ENCODE measurements at regions not wholly inside any gene's neighbourhood (a gene's known extent, or its start where the extent isn't known, plus 50 kb on each side); places are given as distances from the start of the nearest gene placed in this dataset.
"Not testable (repeated sequence)": the region's sequence is repeated elsewhere in the genome, so short reads cannot be mapped to it uniquely, and the experiment has no call there.

- H3K36me3 Mint-ChIP-seq (ENCODE audit: low read depth) = peaks cover 21% of the 10 kb centered on the region
Observed at GRCh38 chr9:92228628-92229027, 64.9 kb downstream of the IARS1 start.

DNA sequence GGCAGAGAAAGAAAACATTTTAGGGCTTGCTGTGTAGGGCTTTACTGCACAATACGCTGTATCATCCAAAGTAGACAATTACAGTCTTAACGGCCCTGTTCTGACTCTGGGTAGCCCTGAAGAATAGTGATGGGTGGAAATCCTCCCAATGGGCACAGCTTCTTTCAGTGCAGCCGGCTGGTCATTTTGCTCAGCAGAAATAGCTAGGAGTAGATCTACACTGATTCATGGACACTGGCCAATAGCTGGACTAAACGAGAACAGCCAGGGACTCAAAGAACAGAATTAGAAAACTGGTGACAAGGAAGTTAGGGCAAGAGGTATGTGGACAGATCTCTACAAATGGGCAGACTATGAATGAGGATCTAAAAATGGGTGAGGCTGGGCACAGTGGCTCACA, 69.3 kb downstream of the IARS1 start:
- peaks cover 38% of the 10 kb centered on the region for H3K36me3 Mint-ChIP-seq (ENCODE audit: low read depth)
- TF ChIP-seq CTCF (IDR thresholded peaks at IDR 0.05) = no peak
- no peaks in the 10 kb centered on the region for H3K9me3 Mint-ChIP-seq (ENCODE audit: low read depth)
- no peak overlapping the region for H3K4me3 Mint-ChIP-seq (ENCODE audit: unreplicated experiment)
- DNase-seq (ENCODE audit: low spot score) = no peak
- H3K27ac Mint-ChIP-seq (ENCODE audit: unreplicated experiment) = peak overlapping the region; percentile 42
- no peaks in the 10 kb centered on the region for H3K27me3 Mint-ChIP-seq (ENCODE audit: low read depth)
- H3K4me1 Mint-ChIP-seq (ENCODE audit: low read depth) = no peaks in the 10 kb centered on the region

More at GRCh38 chr9:92228628-92229027, 64.9 kb downstream of the IARS1 start:
- no peaks in the 10 kb centered on the region for H3K27me3 Mint-ChIP-seq (ENCODE audit: low read depth)
- TF ChIP-seq CTCF (IDR thresholded peaks at IDR 0.05) = no peak
- no peaks in the 10 kb centered on the region for H3K4me1 Mint-ChIP-seq (ENCODE audit: low read depth)
- DNase-seq (ENCODE audit: low spot score) = no peak
- no peak overlapping the region for H3K27ac Mint-ChIP-seq (ENCODE audit: unreplicated experiment)
- H3K4me3 Mint-ChIP-seq (ENCODE audit: unreplicated experiment) = no peak overlapping the region
- no peaks in the 10 kb centered on the region for H3K9me3 Mint-ChIP-seq (ENCODE audit: low read depth)

DNA sequence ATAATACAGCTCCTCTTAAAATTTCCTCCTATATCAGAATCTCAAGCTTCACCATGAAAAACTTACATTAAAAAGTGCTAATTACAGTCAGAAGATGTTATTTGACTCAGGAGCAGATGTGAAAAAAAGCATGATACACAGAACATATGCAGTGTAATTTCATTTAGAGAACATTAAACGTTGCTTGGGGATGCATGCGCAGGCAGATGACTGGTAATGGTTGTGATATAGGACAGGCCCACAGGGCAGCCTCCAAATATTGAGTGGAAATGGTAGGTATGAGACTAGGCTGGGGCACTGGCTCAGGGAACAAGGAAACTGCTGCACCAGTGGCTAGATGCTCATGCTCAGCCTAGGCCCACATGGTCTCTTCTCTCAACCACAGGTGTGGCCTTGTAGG, 69.7 kb downstream of the IARS1 start:
- H3K27ac Mint-ChIP-seq (ENCODE audit: unreplicated experiment) = peak overlapping the region; percentile 30
- H3K4me1 Mint-ChIP-seq (ENCODE audit: low read depth) = no peaks in the 10 kb centered on the region
- no peak for DNase-seq (ENCODE audit: low spot score)
- H3K4me3 Mint-ChIP-seq (ENCODE audit: unreplicated experiment) = no peak overlapping the region
- H3K36me3 Mint-ChIP-seq (ENCODE audit: low read depth) = peaks cover 38% of the 10 kb centered on the region
- H3K9me3 Mint-ChIP-seq (ENCODE audit: low read depth) = no peaks in the 10 kb centered on the region
- TF ChIP-seq CTCF (IDR thresholded peaks at IDR 0.05) = no peak
- H3K27me3 Mint-ChIP-seq (ENCODE audit: low read depth) = no peaks in the 10 kb centered on the region

GRCh38 chr9:92208693-92209524, 84.6 kb downstream of the IARS1 start:
- Mint-ChIP-seq H3K9me3 (ENCODE audit: low read depth) (no peaks in the 10 kb centered on the region), H3K27ac (ENCODE audit: unreplicated experiment) (no peak overlapping the region), H3K4me3 (ENCODE audit: unreplicated experiment) (no peak overlapping the region), H3K4me1 (ENCODE audit: low read depth) (peaks cover 17% of the 10 kb centered on the region), H3K27me3 (ENCODE audit: low read depth) (no peaks in the 10 kb centered on the region), H3K36me3 (ENCODE audit: low read depth) (peaks cover 61% of the 10 kb centered on the region)
- DNase-seq (ENCODE audit: low spot score) = no peak
- TF ChIP-seq CTCF (IDR thresholded peaks at IDR 0.05) = no peak

DNA sequence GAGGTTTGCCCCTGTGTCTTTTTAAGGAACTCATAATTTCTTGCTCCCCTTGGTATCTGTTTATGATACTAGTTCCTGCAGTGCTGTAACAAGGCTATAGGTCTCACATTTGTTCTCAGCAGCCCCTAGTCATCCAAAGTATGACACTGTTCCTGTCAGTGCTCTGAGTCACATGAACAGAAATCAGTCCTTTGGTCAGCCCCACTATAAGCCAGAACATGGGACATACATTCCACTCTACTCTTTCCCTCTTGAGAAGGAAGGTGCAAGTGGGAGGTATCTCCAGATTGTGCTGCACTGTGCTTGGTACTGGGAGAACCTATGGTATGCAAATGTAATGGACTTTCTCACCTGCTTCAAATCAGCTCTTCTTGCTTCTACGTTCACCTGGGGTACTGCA, 87.0 kb downstream of the IARS1 start:
- DNase-seq (ENCODE audit: low spot score) = no peak
- Mint-ChIP-seq H3K4me1 (ENCODE audit: low read depth) (no peaks in the 10 kb centered on the region), H3K27me3 (ENCODE audit: low read depth) (no peaks in the 10 kb centered on the region), H3K9me3 (ENCODE audit: low read depth) (no peaks in the 10 kb centered on the region), H3K36me3 (ENCODE audit: low read depth) (peaks cover 39% of the 10 kb centered on the region), H3K4me3 (ENCODE audit: unreplicated experiment) (no peak overlapping the region), H3K27ac (ENCODE audit: unreplicated experiment) (no peak overlapping the region)
- TF ChIP-seq CTCF (IDR thresholded peaks at IDR 0.05) = no peak

GRCh38 chr9:92203887-92204286, 88.7 kb upstream of the SPTLC1 start:
- H3K9me3 Mint-ChIP-seq (ENCODE audit: low read depth); H3K4me1 Mint-ChIP-seq (ENCODE audit: low read depth); H3K4me3 Mint-ChIP-seq (ENCODE audit: unreplicated experiment); H3K27me3 Mint-ChIP-seq (ENCODE audit: low read depth); H3K27ac Mint-ChIP-seq (ENCODE audit: unreplicated experiment); DNase-seq (ENCODE audit: low spot score): not testable (repeated sequence)
- peaks cover 13% of the 10 kb centered on the region for H3K36me3 Mint-ChIP-seq (ENCODE audit: low read depth)

GRCh38 chr9:92198237-92198636, 83.0 kb upstream of the SPTLC1 start:
- not testable (repeated sequence) for H3K4me1 Mint-ChIP-seq (ENCODE audit: low read depth); H3K27ac Mint-ChIP-seq (ENCODE audit: unreplicated experiment); H3K36me3 Mint-ChIP-seq (ENCODE audit: low read depth); DNase-seq (ENCODE audit: low spot score); H3K27me3 Mint-ChIP-seq (ENCODE audit: low read depth); H3K4me3 Mint-ChIP-seq (ENCODE audit: unreplicated experiment)
- peaks cover 14% of the 10 kb centered on the region for H3K9me3 Mint-ChIP-seq (ENCODE audit: low read depth)
